HEK293T (cell line): ENCODE measurements at regions not wholly inside any gene's neighbourhood (a gene's known extent, or its start where the extent isn't known, plus 50 kb on each side); places are given as distances from the start of the nearest gene placed in this dataset.

ENCODE experiments used
- NFRKB ChIP-seq: fragments of 450-650 bp; IDR thresholded peaks from 2 replicates; pipeline ENCODE4 v1.6.1; 2016; ENCODE audit warnings: mild to moderate bottlenecking, moderate library complexity
- SP1 ChIP-seq: fragments of 450-650 bp; IDR thresholded peaks from 2 replicates; pipeline ENCODE4 v1.6.1; 2017
- TARDBP ChIP-seq: fragments of 450-650 bp; IDR thresholded peaks from 2 replicates; pipeline ENCODE4 v1.6.1; 2016
- TF ChIP-seq, protein P1 (sequence below): fragments of 450-650 bp; IDR thresholded peaks from 2 replicates; pipeline ENCODE4 v1.6.1; 2016

DNA sequence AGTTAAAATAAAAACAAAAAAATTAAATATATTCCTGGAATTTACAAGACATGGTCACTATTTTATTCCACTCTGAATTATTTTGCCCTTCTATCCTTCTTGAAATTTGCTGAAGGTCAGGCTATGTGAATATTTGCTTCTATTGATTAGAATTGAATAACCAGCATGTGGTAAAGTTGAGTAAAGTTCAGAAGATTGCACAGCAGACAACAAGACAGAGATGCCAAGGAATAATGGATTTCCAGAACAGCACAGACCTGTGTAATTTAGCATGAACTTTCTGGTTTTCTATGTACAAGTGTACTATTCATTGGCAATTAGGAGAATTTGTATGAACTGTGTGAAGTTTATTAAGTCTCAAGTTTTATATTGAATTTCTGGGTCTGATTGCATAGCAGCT, 352.4 kb downstream of the TBC1D32 start:
- TF ChIP-seq, protein P1, sequence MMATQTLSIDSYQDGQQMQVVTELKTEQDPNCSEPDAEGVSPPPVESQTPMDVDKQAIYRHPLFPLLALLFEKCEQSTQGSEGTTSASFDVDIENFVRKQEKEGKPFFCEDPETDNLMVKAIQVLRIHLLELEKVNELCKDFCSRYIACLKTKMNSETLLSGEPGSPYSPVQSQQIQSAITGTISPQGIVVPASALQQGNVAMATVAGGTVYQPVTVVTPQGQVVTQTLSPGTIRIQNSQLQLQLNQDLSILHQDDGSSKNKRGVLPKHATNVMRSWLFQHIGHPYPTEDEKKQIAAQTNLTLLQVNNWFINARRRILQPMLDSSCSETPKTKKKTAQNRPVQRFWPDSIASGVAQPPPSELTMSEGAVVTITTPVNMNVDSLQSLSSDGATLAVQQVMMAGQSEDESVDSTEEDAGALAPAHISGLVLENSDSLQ: no peak
- no peak for TF ChIP-seq TARDBP
- no peak for TF ChIP-seq NFRKB
- no peak for TF ChIP-seq SP1
